ENCODE measurements at regions not wholly inside any gene's neighbourhood (a gene's known extent, or its start where the extent isn't known, plus 50 kb on each side); places are given as distances from the start of the nearest gene placed in this dataset.
"Not testable (repeated sequence)": the region's sequence is repeated elsewhere in the genome, so short reads cannot be mapped to it uniquely, and the experiment has no call there.

GRCh38 chr22:15772337-15772736 lies 82.5 kb downstream of the POTEH start:
- H3K4me3 Mint-ChIP-seq; DNase-seq (ENCODE audit: low spot score); H3K9me3 Mint-ChIP-seq; H3K27ac Mint-ChIP-seq; CTCF ChIA-PET; POLR2A ChIA-PET; ATAC-seq; H3K27me3 Mint-ChIP-seq (ENCODE audit: low read depth); H3K4me1 Mint-ChIP-seq: not testable (repeated sequence)
- H3K36me3 Mint-ChIP-seq: peaks cover 11% of the 10 kb centered on the region

GRCh38 chr22:15775118-15775517 lies 85.3 kb downstream of the POTEH start:
- H3K9me3 Mint-ChIP-seq; H3K27ac Mint-ChIP-seq; H3K4me1 Mint-ChIP-seq; DNase-seq (ENCODE audit: low spot score); H3K27me3 Mint-ChIP-seq (ENCODE audit: low read depth); H3K4me3 Mint-ChIP-seq; POLR2A ChIA-PET; ATAC-seq; H3K36me3 Mint-ChIP-seq; CTCF ChIA-PET: not testable (repeated sequence)

- POLR2A ChIA-PET; H3K36me3 Mint-ChIP-seq; DNase-seq (ENCODE audit: low spot score); H3K4me1 Mint-ChIP-seq; CTCF ChIA-PET; ATAC-seq; H3K4me3 Mint-ChIP-seq; H3K27ac Mint-ChIP-seq; H3K27me3 Mint-ChIP-seq (ENCODE audit: low read depth); H3K9me3 Mint-ChIP-seq: not testable (repeated sequence)
Measured at GRCh38 chr22:15775670-15776669, 86.1 kb downstream of the POTEH start.

GRCh38 chr22:15776727-15777126 lies 86.9 kb downstream of the POTEH start:
- ATAC-seq; POLR2A ChIA-PET; CTCF ChIA-PET; H3K27ac Mint-ChIP-seq; DNase-seq (ENCODE audit: low spot score); H3K9me3 Mint-ChIP-seq; H3K27me3 Mint-ChIP-seq (ENCODE audit: low read depth); H3K4me1 Mint-ChIP-seq; H3K36me3 Mint-ChIP-seq; H3K4me3 Mint-ChIP-seq: not testable (repeated sequence)

- CTCF ChIA-PET; DNase-seq (ENCODE audit: low spot score); H3K9me3 Mint-ChIP-seq; H3K36me3 Mint-ChIP-seq; H3K4me3 Mint-ChIP-seq; H3K4me1 Mint-ChIP-seq; POLR2A ChIA-PET; ATAC-seq; H3K27me3 Mint-ChIP-seq (ENCODE audit: low read depth); H3K27ac Mint-ChIP-seq: not testable (repeated sequence)
Measured at GRCh38 chr22:15777150-15777549, 87.3 kb downstream of the POTEH start.

GRCh38 chr22:15777557-15777956 lies 87.7 kb downstream of the POTEH start:
- H3K27ac Mint-ChIP-seq; H3K36me3 Mint-ChIP-seq; H3K9me3 Mint-ChIP-seq; H3K4me3 Mint-ChIP-seq; H3K27me3 Mint-ChIP-seq (ENCODE audit: low read depth); POLR2A ChIA-PET; ATAC-seq; H3K4me1 Mint-ChIP-seq; CTCF ChIA-PET; DNase-seq (ENCODE audit: low spot score): not testable (repeated sequence)

- H3K36me3 Mint-ChIP-seq; DNase-seq (ENCODE audit: low spot score); CTCF ChIA-PET; H3K4me3 Mint-ChIP-seq; POLR2A ChIA-PET; H3K27ac Mint-ChIP-seq; H3K9me3 Mint-ChIP-seq; H3K27me3 Mint-ChIP-seq (ENCODE audit: low read depth); H3K4me1 Mint-ChIP-seq; ATAC-seq: not testable (repeated sequence)
Measured at GRCh38 chr22:15778366-15778765, 88.5 kb downstream of the POTEH start.

GRCh38 chr22:15781652-15782051 lies 91.8 kb downstream of the POTEH start:
- H3K27me3 Mint-ChIP-seq (ENCODE audit: low read depth); H3K4me1 Mint-ChIP-seq; H3K27ac Mint-ChIP-seq; CTCF ChIA-PET; POLR2A ChIA-PET; ATAC-seq; DNase-seq (ENCODE audit: low spot score); H3K36me3 Mint-ChIP-seq; H3K4me3 Mint-ChIP-seq; H3K9me3 Mint-ChIP-seq: not testable (repeated sequence)

- H3K27me3 Mint-ChIP-seq (ENCODE audit: low read depth); H3K4me1 Mint-ChIP-seq; H3K4me3 Mint-ChIP-seq; DNase-seq (ENCODE audit: low spot score); ATAC-seq; POLR2A ChIA-PET; CTCF ChIA-PET; H3K27ac Mint-ChIP-seq: not testable (repeated sequence)
- peaks cover 12% of the 10 kb centered on the region for H3K36me3 Mint-ChIP-seq
- H3K9me3 Mint-ChIP-seq: peaks cover 15% of the 10 kb centered on the region
Measured at GRCh38 chr22:15782933-15783332, 93.1 kb downstream of the POTEH start.

GRCh38 chr22:15784383-15785085 lies 94.7 kb downstream of the POTEH start:
- H3K4me1 Mint-ChIP-seq; CTCF ChIA-PET; ATAC-seq; H3K27me3 Mint-ChIP-seq (ENCODE audit: low read depth); POLR2A ChIA-PET; DNase-seq (ENCODE audit: low spot score); H3K27ac Mint-ChIP-seq; H3K4me3 Mint-ChIP-seq: not testable (repeated sequence)
- H3K9me3 Mint-ChIP-seq: peaks cover 19% of the 10 kb centered on the region
- H3K36me3 Mint-ChIP-seq: peaks cover 14% of the 10 kb centered on the region

GRCh38 chr22:15786942-15787733 lies 97.3 kb downstream of the POTEH start:
- Mint-ChIP-seq H3K9me3 (peaks cover 19% of the 10 kb centered on the region), H3K36me3 (peaks cover 14% of the 10 kb centered on the region)
- DNase-seq (ENCODE audit: low spot score); POLR2A ChIA-PET; H3K4me3 Mint-ChIP-seq; CTCF ChIA-PET; ATAC-seq; H3K4me1 Mint-ChIP-seq; H3K27me3 Mint-ChIP-seq (ENCODE audit: low read depth); H3K27ac Mint-ChIP-seq: not testable (repeated sequence)

- H3K4me3 Mint-ChIP-seq; H3K9me3 Mint-ChIP-seq; CTCF ChIA-PET; ATAC-seq; H3K36me3 Mint-ChIP-seq; DNase-seq (ENCODE audit: low spot score); POLR2A ChIA-PET; H3K27ac Mint-ChIP-seq; H3K27me3 Mint-ChIP-seq (ENCODE audit: low read depth); H3K4me1 Mint-ChIP-seq: not testable (repeated sequence)
Measured at GRCh38 chr22:15791557-15791956, 101.7 kb downstream of the POTEH start.

All from WTC11 (cell line).